GM13977 (cell line): ENCODE measurements at regions not wholly inside any gene's neighbourhood (a gene's known extent, or its start where the extent isn't known, plus 50 kb on each side); places are given as distances from the start of the nearest gene placed in this dataset.

Source experiments
- DNase-seq: peaks from one replicate; pipeline ENCODE4 v3.0.0; 2012; ENCODE audit warnings: low spot score
- in situ Hi-C: fragments of 300-500 bp; cut with MboI; formaldehyde crosslinking; loops from one replicate; pipeline ENCODE4 v1.12.0; 2022; ENCODE audit warnings: low sequenced_read_pairs, low pct_unique_long_range_greater_than_20kb, mixed read lengths, inconsistent platforms; ENCODE audit not compliant: unreplicated experiment
- TF ChIP-seq, protein P1 (sequence below): IDR thresholded peaks from 2 replicates; pipeline ENCODE4 v1.5.1; 2012; ENCODE audit warnings: mild to moderate bottlenecking, control low read depth; ENCODE audit not compliant: insufficient read depth; ENCODE audit errors: extremely low read depth, missing control alignments

DNA sequence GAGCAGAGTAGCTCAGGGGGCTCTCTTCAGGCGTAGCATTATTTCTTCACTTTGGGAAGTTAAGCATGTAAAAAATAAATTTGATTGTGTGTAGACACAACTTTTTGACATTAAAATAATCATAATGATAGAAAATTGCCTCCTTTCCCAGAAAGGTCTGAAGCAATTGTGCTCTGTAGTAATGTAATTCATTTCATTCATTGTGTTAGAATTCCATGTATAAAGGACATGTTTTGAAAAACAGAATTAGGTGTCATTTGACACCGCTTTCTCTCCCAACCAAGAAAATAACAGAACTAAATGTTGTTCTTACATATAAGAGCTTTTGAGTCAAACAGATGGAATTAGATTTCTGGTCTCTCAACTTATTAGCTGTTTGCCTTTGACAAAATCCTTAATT lies 1064.2 kb upstream of the FAM98A start:
- in situ Hi-C loops: no loop called here
- TF ChIP-seq, protein P1, sequence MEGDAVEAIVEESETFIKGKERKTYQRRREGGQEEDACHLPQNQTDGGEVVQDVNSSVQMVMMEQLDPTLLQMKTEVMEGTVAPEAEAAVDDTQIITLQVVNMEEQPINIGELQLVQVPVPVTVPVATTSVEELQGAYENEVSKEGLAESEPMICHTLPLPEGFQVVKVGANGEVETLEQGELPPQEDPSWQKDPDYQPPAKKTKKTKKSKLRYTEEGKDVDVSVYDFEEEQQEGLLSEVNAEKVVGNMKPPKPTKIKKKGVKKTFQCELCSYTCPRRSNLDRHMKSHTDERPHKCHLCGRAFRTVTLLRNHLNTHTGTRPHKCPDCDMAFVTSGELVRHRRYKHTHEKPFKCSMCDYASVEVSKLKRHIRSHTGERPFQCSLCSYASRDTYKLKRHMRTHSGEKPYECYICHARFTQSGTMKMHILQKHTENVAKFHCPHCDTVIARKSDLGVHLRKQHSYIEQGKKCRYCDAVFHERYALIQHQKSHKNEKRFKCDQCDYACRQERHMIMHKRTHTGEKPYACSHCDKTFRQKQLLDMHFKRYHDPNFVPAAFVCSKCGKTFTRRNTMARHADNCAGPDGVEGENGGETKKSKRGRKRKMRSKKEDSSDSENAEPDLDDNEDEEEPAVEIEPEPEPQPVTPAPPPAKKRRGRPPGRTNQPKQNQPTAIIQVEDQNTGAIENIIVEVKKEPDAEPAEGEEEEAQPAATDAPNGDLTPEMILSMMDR: no peak
- DNase-seq: no peak

DNA sequence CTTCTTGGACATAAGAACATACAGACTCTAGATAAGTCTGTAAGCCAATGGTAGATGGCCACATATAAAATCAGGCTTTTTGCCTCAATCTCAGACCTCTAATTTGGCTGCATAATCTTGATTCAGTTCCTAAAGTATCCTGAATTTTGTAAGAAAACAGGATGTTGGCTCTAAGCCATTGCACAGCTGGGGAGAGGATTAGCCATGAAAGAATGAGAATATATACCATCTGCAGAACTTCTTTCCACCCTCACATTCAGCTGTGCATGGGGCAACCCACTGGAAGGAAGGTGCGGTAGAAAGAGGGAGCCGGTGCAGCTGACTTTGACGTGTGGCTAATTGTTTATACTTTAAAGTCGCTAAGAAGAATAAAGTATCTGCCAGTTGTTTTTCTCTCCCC lies 1061.6 kb upstream of the FAM98A start:
- no peak for DNase-seq
- in situ Hi-C loops: no loop called here
- TF ChIP-seq, protein P1: no peak

DNA sequence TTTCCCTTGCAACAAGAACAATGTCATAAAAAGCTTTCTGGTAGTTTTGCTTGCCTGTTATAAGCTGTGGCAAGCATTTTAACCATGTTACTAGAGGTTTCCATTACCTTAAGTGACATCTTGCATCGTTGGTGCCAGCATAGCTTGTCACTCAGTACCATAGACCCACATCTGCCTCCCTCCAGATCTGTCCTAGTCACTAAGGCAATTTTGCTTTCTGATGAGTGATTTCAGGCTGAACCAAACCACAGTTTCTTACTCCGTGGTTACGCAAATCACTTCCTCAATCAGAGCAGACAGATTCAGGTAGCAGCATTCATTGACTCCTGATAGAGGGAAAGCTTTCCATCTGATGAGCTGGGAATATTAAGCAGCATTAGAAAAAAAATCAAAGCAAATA lies 1057.5 kb upstream of the FAM98A start:
- TF ChIP-seq, protein P1: no peak
- in situ Hi-C loops: no loop called here
- no peak for DNase-seq

GRCh38 chr2:34652636-34653035 lies 1053.5 kb upstream of the FAM98A start:
- DNase-seq: no peak
- in situ Hi-C loops: no loop called here
- TF ChIP-seq, protein P1: no peak

- TF ChIP-seq, protein P1: no peak
- no peak for DNase-seq
- in situ Hi-C loops: no loop called here
Measured at GRCh38 chr2:34646901-34647300, 1047.8 kb upstream of the FAM98A start.

GRCh38 chr2:34632327-34632726 lies 1033.2 kb upstream of the FAM98A start:
- TF ChIP-seq, protein P1: no peak
- in situ Hi-C loops: no loop called here
- no peak for DNase-seq

DNA sequence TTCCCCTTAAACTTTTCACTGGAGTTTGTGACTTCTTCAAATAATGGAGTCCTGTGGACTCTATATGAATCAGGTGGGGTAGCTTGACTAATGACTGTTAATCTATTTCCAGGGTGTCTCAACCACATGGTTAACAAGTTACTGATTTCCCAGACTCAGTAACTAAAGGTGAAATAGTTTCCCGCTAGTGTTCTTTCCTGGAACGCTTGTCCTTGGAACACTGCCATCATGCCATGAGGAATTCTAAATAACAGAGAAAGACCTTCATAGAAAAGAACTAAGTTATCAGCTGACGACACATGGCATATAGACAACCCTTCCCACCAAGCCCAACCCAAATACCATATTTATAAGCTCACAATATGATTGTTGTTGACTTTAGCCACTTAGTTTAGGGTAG lies 1027.9 kb upstream of the FAM98A start:
- no peak for DNase-seq
- TF ChIP-seq, protein P1: no peak
- in situ Hi-C loops: no loop called here
